NCI-H524 treated with DMSO at 0.1 percent for 48 hours (cell line): ENCODE measurements at regions not wholly inside any gene's neighbourhood (a gene's known extent, or its start where the extent isn't known, plus 50 kb on each side); places are given as distances from the start of the nearest gene placed in this dataset.

ENCODE experiments used
- DNase-seq: peaks from one replicate; lab custom pipeline; 2025; lab: John Stamatoyannopoulos, UW

DNA sequence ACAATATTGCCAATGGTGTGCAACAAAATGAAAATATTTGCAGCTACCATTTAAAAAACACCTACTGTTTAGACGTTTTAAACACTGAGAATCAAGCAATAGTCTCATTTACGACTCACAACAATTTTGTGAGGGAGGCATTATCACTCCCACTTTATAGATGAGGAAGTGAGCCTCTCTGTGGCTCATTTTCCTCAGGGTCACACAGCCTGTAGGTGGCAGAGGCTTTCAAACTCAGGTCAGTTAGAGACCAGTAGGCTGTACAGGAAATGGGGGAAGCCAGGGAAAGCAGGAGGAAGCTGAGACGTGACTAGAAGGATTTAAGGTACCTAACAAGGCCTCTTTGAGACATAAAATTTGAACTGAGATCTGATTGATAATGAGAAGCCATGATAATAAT, 95.0 kb upstream of the ZNF521 start:
- no peak for DNase-seq

DNA sequence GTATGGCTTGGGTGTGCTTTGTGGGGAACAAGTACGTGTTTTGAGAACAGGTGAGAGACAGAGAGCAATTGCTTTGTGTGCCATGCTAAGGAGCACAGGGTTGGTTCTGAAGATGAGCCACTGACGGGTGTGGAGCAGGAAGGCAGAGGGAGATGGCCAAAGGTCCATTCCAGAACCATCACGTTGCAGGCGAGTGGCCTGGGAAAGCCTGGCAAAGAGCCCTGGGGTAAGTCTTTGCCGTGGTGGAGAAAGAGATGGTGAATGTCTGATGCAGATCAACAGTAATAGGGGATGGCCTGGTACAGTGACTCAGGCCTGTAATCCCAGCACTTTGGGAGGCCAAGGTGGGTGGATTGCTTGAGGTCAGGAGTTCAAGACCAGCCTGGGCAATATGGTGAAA, 93.5 kb upstream of the ZNF521 start:
- DNase-seq: no peak

DNA sequence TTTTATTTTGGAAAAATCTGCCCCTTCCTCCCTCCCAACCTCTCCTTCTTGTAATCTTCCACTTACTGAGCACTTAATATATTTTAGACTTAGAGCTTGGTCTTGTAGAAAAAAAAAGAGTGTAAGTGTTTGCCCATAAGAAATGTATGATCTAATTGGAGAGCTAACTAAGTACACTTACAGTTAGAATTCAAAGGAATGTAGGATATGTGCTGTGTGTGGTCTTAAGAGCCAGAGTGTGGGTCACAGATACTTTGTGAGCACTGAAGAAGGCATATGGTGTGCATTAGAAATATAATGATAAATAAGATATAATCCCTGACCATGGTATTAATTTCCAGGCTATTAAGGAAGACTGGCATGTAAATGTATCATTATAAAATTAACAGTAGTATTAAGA, 91.8 kb upstream of the ZNF521 start:
- peak; percentile 39 for DNase-seq

DNA sequence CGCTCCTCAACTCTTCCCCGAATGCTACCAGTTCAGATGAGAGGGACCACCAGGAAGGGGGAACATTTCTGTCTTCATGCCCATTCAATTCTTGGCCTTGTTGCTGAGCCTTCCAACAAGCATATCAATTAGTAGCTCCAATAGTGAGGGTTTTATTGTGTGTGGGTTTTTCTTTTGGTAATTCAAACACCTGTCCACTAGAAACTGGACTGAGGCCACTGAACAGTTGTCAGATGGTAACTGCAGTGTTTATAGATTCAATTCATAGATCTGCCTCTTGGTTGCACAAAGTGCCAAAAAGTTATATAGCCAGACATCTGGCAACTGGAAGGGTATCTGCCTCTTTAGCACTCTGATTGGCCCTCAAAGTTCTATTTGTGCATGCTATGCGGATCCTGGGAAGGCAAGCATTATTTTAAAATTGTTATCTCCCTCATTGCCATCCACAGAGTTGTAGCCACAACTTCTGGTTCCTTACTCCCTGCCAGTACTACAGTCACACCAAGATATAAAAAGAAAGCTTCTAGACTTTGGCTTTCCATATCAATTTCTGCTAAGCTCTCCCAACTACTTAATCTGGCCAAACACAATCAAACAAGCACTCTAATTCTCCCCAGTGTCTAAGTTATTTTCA, 83.3 kb upstream of the ZNF521 start:
- no peak for DNase-seq

GRCh38 chr18:25434745-25435144, 82.8 kb upstream of the ZNF521 start:
- DNase-seq: no peak

DNA sequence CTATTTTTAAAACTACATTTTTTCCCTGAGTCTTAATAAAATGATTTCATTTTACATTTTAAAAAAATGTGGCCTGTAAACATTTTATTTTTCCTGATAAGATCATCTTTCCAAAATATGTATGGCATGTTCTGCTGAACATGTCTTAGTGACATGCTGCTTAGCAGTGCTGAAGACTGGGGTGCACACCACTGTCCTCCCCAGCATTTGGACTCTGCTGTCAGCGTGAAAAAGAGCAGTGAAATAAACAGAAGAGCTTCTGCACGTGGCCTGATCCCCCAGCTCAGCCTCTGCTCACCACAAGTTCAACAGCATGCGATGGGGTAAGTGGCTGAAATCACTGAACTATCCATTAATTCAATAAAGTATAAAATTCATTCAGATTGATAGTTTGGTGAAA, 81.6 kb upstream of the ZNF521 start:
- DNase-seq: no peak

DNA sequence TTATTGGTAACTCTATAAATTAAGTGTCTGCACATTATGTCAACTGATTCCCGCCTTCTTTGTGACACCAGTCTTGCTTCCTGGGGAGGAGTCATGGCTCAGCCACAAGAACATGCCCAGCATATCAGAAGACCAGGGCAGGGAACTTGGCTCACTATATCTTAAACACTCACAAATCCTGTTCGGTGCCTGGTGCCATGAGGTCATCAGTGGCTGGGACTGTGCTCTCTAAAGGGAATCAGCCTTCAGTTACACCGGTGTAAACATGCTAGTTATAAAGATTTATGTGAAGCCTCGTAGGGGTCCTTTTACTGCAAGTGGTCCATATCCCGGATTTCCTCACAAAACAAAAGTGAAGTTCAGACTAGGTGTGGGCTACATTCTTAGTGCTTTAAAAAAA, 73.1 kb upstream of the ZNF521 start:
- no peak for DNase-seq

DNA sequence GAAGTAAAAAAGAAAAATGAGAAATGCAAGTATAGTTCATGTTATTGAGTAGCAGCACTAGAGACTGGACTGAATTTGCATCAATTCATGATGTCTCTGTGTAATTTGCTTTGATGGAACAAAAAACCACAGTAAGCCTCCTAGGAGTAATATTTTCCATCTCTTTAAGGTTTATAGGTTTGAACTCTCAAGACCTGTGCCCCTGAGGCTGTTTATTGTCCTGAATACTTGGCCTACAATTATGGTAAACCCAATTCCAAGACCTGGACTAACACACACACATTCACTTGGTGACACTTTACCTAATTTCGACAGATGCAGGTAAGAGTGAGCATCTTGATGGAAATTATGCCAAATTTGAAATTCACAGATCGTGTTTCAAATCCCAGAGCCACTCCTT, 71.8 kb upstream of the ZNF521 start:
- no peak for DNase-seq

DNA sequence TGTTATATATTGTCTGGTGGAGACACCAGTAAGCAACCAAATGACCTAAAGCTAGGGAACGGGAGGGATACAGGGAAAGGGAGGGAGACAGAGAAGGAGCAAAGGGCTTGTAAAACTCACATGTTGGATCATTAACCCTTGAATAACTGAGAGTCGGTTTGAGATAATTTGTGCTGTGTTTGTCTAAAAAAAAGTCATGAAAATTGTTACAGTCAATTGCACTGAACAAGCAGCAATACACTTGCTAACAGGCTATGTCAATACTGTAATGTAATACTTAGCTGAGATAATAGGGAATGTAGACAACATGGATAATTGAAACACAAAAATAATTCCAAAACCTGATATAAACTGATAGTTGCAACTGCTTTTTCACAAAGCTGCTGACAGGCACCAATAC, 71.3 kb upstream of the ZNF521 start:
- DNase-seq: no peak

GRCh38 chr18:25422230-25422629, 70.3 kb upstream of the ZNF521 start:
- no peak for DNase-seq

- DNase-seq: no peak
These were observed 68.3 kb upstream of the ZNF521 start for GRCh38 chr18:25420077-25420825.

- no peak for DNase-seq
These were observed 64.4 kb upstream of the ZNF521 start for GRCh38 chr18:25416374-25416773.

DNA sequence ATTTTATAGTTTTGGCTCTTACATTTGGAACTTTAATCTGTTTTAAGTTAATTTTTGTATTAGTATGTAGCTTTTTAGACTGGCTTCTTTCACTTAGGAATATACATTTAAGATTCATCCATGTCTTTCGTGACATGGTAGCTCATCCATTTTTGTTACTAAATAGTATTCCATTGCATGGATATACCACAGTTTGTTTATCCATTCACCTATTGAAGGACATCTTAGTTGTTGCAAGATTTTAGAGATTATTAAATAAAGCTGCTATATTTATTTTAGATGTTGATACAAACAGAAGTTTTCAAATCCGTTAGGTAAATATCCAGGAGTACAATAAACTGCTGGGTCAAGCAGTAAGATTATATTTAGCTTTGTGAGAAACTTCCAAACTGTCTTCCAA, 58.0 kb upstream of the ZNF521 start:
- DNase-seq: no peak

DNA sequence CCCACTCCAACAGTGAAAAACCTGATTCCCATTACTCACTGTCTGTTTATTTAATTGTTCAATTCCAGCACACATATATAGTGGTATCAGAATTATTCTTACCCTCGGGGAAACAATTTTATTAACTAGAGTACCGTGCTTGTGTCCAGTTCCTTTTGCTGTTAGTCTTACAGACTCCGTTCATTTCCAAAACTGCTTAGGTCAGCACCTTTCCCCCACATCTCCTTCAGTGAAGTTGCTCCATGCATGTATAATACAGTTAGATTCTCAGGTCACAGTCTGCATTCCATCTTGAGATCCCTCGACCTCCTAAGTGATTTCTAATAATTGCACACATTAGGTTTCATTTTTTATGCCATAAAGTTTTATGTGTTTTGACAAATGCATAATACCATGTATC, 56.3 kb upstream of the ZNF521 start:
- no peak for DNase-seq
